Gastrocnemius medialis (tissue), 4 donors: ENCODE measurements at regions not wholly inside any gene's neighbourhood (a gene's known extent, or its start where the extent isn't known, plus 50 kb on each side); places are given as distances from the start of the nearest gene placed in this dataset.
"Not testable (repeated sequence)": the region's sequence is repeated elsewhere in the genome, so short reads cannot be mapped to it uniquely, and the experiment has no call there.

Experiments
- CTCF ChIP-seq, 5 experiments: fragments of 450-650 bp in 3 of 5; fragments of 200-600 bp in 2 of 5; sonication (generic) in 2 of 5; IDR thresholded peaks in 4 of 5; conservative IDR thresholded peaks in 1 of 5; 1 replicate in 4 of 5; 2 replicates in 1 of 5; pipeline ENCODE4 v1.5.1; 2016 to 2019; ENCODE audit warnings: antibody characterized with exemption in 5 of 5, mild to moderate bottlenecking in 3 of 5, moderate library complexity in 3 of 5
- POLR2A ChIP-seq, 2 donors: fragments of 450-650 bp; IDR thresholded peaks; one replicate each; pipeline ENCODE4 v1.6.1; 2017; ENCODE audit warnings: antibody characterized with exemption in 2 of 2, mild to moderate bottlenecking in 2 of 2, moderate library complexity in 2 of 2

- TF ChIP-seq POLR2A (IDR thresholded peaks at IDR 0.05); CTCF (IDR thresholded peaks at IDR 0.05 in 4 of 5, conservative IDR thresholded peaks at IDR 0.05 in 1 of 5): not testable (repeated sequence)
Measured at GRCh38 chr4:79559398-79559797, 151.4 kb upstream of the GK2 start.
